Kidney capillary endothelial cell (primary cell): ENCODE measurements at regions not wholly inside any gene's neighbourhood (a gene's known extent, or its start where the extent isn't known, plus 50 kb on each side); places are given as distances from the start of the nearest gene placed in this dataset.
"Not testable (repeated sequence)": the region's sequence is repeated elsewhere in the genome, so short reads cannot be mapped to it uniquely, and the experiment has no call there.

ENCODE experiments used
- DNase-seq: peaks from one replicate; pipeline ENCODE4 v3.0.0-alpha.2; 2018; ENCODE audit warnings: low spot score

- DNase-seq: no peak
Observed at GRCh38 chr1:79745929-79746328, 739.4 kb upstream of the ADGRL4 start.

GRCh38 chr1:79744746-79745145 is 738.2 kb upstream of the ADGRL4 start:
- no peak for DNase-seq

- no peak for DNase-seq
Observed at GRCh38 chr1:79741720-79742421, 735.3 kb upstream of the ADGRL4 start.

GRCh38 chr1:79738101-79738500 is 731.6 kb upstream of the ADGRL4 start:
- DNase-seq: no peak

DNA sequence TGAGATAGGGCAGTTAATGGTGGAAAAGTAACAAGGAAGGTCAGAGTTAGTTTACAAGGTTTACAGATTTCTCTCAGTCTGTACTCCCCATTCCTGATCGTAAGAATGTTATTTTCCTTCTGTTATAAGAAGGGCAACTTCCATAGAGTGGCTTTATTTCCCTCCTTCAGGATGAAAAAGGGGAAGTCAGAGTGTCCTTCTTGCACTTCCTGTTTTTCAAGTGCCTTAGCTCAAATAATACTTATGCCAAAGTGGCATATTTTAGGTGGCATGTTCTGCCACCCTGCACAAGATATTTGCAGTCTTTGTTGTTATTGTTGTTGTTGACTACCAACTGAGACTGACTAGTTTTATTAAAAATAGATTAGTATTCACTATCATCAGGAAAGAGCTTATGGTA is 730.7 kb upstream of the ADGRL4 start:
- DNase-seq: no peak

DNA sequence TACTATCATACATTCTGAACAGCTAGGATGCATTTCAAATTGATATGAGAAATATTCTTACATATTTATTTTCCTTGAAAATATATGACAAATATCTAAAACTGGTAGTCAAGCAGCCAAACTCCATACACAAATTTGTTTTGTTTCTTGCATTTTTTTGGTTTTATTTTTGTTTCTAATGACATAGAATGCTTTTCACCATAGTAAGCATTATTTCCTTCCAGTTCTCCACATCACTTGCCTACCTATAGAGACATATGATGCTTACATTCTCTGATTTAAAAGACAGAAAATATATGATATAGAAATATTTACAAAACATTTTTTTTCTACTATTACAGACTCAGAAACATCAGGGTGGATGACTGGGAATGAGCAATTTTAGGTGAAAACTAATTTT is 726.4 kb upstream of the ADGRL4 start:
- no peak for DNase-seq

GRCh38 chr1:79726911-79727310 is 720.4 kb upstream of the ADGRL4 start:
- DNase-seq: no peak

- no peak for DNase-seq
Observed at GRCh38 chr1:79726321-79726720, 719.8 kb upstream of the ADGRL4 start.

- no peak for DNase-seq
Observed at GRCh38 chr1:79716447-79716846, 709.9 kb upstream of the ADGRL4 start.

- DNase-seq: no peak
Observed at GRCh38 chr1:79714664-79715063, 708.1 kb upstream of the ADGRL4 start.

- DNase-seq: no peak
Observed at GRCh38 chr1:79711001-79711431, 704.5 kb upstream of the ADGRL4 start.

GRCh38 chr1:79708646-79709265 is 702.2 kb upstream of the ADGRL4 start:
- DNase-seq: no peak

GRCh38 chr1:79705218-79705617 is 698.7 kb upstream of the ADGRL4 start:
- DNase-seq: no peak

DNA sequence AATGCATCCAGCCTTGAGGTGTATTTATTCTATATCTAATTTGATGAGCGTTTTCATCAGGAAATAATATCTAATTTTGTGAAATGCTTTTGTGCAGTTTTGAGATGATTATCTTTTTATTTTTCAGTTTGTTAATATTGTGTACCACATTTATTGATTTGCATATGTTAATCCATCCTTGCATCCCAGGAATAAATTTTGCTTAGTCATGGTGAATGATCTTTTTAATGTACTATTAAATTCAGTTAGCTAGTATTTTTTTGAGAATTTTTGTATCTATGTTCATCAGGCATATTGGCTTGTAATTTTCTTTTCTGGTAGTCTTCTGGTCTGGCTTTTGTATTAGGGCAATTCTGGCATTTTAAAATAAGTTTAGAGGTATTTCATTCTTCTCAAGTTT is 697.5 kb upstream of the ADGRL4 start:
- no peak for DNase-seq

DNA sequence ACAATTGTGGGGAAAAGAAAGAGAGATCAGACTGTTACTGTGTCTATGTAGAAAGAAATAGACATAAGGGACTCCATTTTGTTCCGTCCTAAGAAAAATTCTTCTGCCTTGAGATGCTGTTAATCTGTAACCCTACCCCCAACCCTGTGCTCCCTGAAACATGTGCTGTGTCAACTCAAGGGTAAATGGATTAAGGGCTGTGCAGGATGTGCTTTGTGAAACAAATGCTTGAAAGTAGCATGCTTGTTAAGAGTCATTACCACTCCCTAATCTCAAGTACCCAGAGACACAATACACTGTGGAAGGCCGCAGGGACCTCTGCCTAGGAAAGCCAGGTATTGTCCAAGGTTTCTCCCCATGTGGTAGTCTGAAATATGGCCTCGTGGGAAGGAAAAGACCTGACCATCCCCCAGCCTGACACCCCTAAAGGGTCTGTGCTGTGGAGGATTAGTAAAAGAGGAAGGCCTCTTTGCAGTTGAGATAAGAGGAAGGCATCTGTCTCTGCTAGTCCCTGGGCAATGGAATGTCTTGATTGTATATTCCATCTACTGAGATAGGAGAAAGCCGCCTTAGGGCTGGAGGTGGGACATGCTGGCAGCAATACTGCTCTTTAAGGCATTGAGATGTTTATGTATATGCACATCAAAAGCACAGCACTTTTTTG is 695.9 kb upstream of the ADGRL4 start:
- not testable (repeated sequence) for DNase-seq

- no peak for DNase-seq
Observed at GRCh38 chr1:79695138-79695537, 688.6 kb upstream of the ADGRL4 start.

DNA sequence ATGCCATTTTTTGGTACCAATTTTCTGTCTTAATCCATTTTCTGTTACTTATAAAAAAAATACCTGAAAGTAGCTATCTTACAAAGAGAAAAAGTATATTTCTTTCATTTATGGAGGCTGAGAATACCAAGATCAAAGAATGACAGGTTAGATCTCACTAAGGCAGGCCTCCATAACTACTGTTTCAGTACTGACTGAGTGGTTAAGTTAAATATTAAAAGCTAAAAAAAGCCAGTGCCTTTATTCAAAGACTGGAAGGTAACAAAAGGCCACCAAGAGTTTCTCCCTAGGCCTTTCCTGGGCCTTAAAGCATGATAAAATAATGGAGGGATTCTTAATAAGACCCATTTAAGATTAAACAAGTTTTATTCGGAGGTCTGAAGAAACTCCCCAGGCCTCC is 687.7 kb upstream of the ADGRL4 start:
- DNase-seq: no peak

DNA sequence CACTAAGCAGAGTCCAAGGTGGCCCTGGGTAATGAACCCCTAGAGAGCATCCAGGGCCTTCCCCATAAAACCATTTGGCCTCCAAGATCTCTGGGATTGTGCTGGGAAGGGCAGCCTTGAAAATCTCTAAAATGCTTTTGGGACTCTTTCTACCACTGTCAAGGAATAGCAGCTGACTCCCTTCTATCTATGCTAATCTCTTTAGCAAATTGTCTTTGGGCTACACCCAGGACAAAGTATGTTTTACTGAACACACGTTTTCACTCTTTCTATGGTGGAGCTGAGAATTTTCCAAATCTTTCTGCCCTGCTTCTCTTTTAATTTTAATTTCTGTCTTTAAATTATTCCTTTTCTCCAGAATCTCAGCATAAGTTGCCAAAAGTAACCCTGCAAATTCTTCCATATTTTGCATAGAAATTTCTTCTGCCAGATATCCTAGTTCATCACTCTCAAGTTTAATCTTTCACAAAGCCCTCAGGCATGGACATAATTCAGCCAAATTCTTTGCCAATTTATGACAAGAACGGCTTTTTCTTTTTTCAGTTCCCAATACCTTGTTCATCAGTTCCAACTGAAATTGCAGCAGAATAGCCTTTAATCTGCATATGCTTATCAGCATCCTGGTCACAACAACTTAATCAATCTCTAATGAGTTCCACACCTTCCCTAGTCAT is 687.0 kb upstream of the ADGRL4 start:
- DNase-seq: no peak

GRCh38 chr1:79692519-79692918 is 686.0 kb upstream of the ADGRL4 start:
- no peak for DNase-seq

- DNase-seq: no peak
Observed at GRCh38 chr1:79688932-79689331, 682.4 kb upstream of the ADGRL4 start.

DNA sequence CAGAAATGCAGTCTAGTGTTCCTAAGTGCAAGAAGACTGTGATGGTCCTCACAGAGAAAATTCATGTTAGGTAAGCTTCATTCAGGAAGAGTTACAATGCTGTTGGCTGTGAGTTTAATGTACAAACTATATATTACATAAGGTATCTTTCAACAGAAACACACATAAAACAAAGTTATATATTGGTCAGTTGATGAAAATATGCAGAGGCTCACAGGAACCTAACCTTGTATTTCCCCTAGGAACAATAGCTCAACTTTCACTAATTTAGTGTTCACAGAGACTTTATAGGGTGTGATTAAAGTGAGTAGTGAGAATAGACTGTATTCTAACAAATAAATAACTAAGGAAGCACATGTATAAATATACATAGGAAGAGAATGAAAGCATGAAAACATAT is 676.9 kb upstream of the ADGRL4 start:
- no peak for DNase-seq

DNA sequence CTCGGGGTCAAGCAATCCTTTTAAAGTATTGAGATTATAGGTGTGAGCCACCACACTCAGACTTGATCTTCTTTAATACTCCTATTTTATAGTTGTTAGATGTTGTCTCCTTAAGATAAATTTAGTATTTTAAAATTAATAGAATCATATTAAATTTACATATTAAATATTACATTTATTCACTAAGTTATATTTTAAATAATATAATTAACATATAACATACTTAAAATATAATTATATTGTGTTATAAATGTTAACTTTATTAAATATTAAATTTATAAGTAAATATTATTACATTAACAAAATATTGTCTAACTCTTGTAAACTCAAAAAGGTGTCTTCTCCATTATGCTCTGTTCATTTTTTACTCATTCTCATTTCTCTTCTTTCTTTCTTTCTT is 675.9 kb upstream of the ADGRL4 start:
- no peak for DNase-seq

DNA sequence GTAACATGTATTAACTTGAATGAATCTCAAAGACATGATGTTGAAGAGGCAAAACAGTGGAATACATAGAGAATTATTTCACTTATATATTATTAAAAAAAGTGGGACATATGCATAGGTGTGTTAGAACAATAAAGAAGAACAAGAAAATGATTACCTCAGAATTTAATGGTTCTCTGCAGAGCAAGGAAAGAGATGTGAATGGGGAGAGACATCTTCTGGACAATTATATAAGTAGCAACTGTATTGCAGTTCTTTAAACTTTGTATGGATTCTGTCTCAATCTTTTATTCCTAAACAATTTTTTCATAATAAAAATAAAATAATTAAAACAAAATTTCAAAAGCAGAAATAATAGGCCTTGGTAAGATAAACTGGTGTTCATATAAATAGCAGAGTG is 674.9 kb upstream of the ADGRL4 start:
- DNase-seq: no peak
